ENCODE measurements at regions not wholly inside any gene's neighbourhood (a gene's known extent, or its start where the extent isn't known, plus 50 kb on each side); places are given as distances from the start of the nearest gene placed in this dataset.

GRCh38 chr4:127082986-127083385 lies 549.8 kb upstream of the INTU start:
- TF ChIP-seq JUND (IDR thresholded peaks at IDR 0.05; ENCODE audit: low read depth) = no peak
- DNase-seq (ENCODE audit: low read depth in 1 of 2, low spot score in 1 of 2) = no peak
- in situ Hi-C loops (cut with HindIII; ENCODE audit: low pct_unique_long_range_greater_than_20kb, low sequenced_read_pairs) = no loop called here

GRCh38 chr4:127084666-127085065 lies 548.1 kb upstream of the INTU start:
- in situ Hi-C loops (cut with HindIII; ENCODE audit: low pct_unique_long_range_greater_than_20kb, low sequenced_read_pairs) = no loop called here
- DNase-seq (ENCODE audit: low read depth in 1 of 2, low spot score in 1 of 2) = no peak
- TF ChIP-seq JUND (IDR thresholded peaks at IDR 0.05; ENCODE audit: low read depth) = no peak

GRCh38 chr4:127097061-127097460 lies 535.7 kb upstream of the INTU start:
- no peak for TF ChIP-seq JUND (IDR thresholded peaks at IDR 0.05; ENCODE audit: low read depth)
- in situ Hi-C loops (cut with HindIII; ENCODE audit: low pct_unique_long_range_greater_than_20kb, low sequenced_read_pairs) = no loop called here
- DNase-seq (ENCODE audit: low read depth in 1 of 2, low spot score in 1 of 2) = no peak

- no peak for TF ChIP-seq JUND (IDR thresholded peaks at IDR 0.05; ENCODE audit: low read depth)
- in situ Hi-C loops (cut with HindIII; ENCODE audit: low pct_unique_long_range_greater_than_20kb, low sequenced_read_pairs) = no loop called here
- no peak for DNase-seq (ENCODE audit: low read depth in 1 of 2, low spot score in 1 of 2)
These were observed 530.4 kb upstream of the INTU start for GRCh38 chr4:127102361-127102760.

- no peak for DNase-seq (ENCODE audit: low read depth in 1 of 2, low spot score in 1 of 2)
- no peak for TF ChIP-seq JUND (IDR thresholded peaks at IDR 0.05; ENCODE audit: low read depth)
- in situ Hi-C loops (cut with HindIII; ENCODE audit: low pct_unique_long_range_greater_than_20kb, low sequenced_read_pairs) = no loop called here
These were observed 529.1 kb upstream of the INTU start for GRCh38 chr4:127103681-127104115.

GRCh38 chr4:127113844-127114362 lies 518.9 kb upstream of the INTU start:
- DNase-seq (ENCODE audit: low read depth in 1 of 2, low spot score in 1 of 2) = no peak
- no peak for TF ChIP-seq JUND (IDR thresholded peaks at IDR 0.05; ENCODE audit: low read depth)
- in situ Hi-C loops (cut with HindIII; ENCODE audit: low pct_unique_long_range_greater_than_20kb, low sequenced_read_pairs) = no loop called here

- TF ChIP-seq JUND (IDR thresholded peaks at IDR 0.05; ENCODE audit: low read depth) = no peak
- in situ Hi-C loops (cut with HindIII; ENCODE audit: low pct_unique_long_range_greater_than_20kb, low sequenced_read_pairs) = no loop called here
- DNase-seq (ENCODE audit: low read depth in 1 of 2, low spot score in 1 of 2) = no peak
These were observed 514.1 kb upstream of the INTU start for GRCh38 chr4:127118681-127119080.

- in situ Hi-C loops (cut with HindIII; ENCODE audit: low pct_unique_long_range_greater_than_20kb, low sequenced_read_pairs) = no loop called here
These were observed 512.2 kb upstream of the INTU start for GRCh38 chr4:127120441-127121090.

GRCh38 chr4:127124919-127125318 lies 507.8 kb upstream of the INTU start:
- in situ Hi-C loops (cut with HindIII; ENCODE audit: low pct_unique_long_range_greater_than_20kb, low sequenced_read_pairs) = no loop called here
- no peak for TF ChIP-seq JUND (IDR thresholded peaks at IDR 0.05; ENCODE audit: low read depth)
- peak in 1 of 2 experiments; percentile 60 for DNase-seq (ENCODE audit: low read depth in 1 of 2, low spot score in 1 of 2)

More at GRCh38 chr4:127120441-127121090, 512.2 kb upstream of the INTU start:
- DNase-seq (ENCODE audit: low read depth in 1 of 2, low spot score in 1 of 2) = no peak
- no peak for TF ChIP-seq JUND (IDR thresholded peaks at IDR 0.05; ENCODE audit: low read depth)

GRCh38 chr4:127126718-127127117 lies 506.0 kb upstream of the INTU start:
- no peak for TF ChIP-seq JUND (IDR thresholded peaks at IDR 0.05; ENCODE audit: low read depth)
- no peak for DNase-seq (ENCODE audit: low read depth in 1 of 2, low spot score in 1 of 2)
- in situ Hi-C loops (cut with HindIII; ENCODE audit: low pct_unique_long_range_greater_than_20kb, low sequenced_read_pairs) = no loop called here

- no peak for TF ChIP-seq JUND (IDR thresholded peaks at IDR 0.05; ENCODE audit: low read depth)
- in situ Hi-C loops (cut with HindIII; ENCODE audit: low pct_unique_long_range_greater_than_20kb, low sequenced_read_pairs) = no loop called here
- no peak for DNase-seq (ENCODE audit: low read depth in 1 of 2, low spot score in 1 of 2)
These were observed 501.2 kb upstream of the INTU start for GRCh38 chr4:127131527-127131926.

GRCh38 chr4:127134490-127134889 lies 498.3 kb upstream of the INTU start:
- in situ Hi-C loops (cut with HindIII; ENCODE audit: low pct_unique_long_range_greater_than_20kb, low sequenced_read_pairs) = no loop called here
- no peak for DNase-seq (ENCODE audit: low read depth in 1 of 2, low spot score in 1 of 2)
- TF ChIP-seq JUND (IDR thresholded peaks at IDR 0.05; ENCODE audit: low read depth) = no peak

GRCh38 chr4:127138586-127138985 lies 494.2 kb upstream of the INTU start:
- DNase-seq (ENCODE audit: low read depth in 1 of 2, low spot score in 1 of 2) = no peak
- no peak for TF ChIP-seq JUND (IDR thresholded peaks at IDR 0.05; ENCODE audit: low read depth)
- in situ Hi-C loops (cut with HindIII; ENCODE audit: low pct_unique_long_range_greater_than_20kb, low sequenced_read_pairs) = no loop called here

- in situ Hi-C loops (cut with HindIII; ENCODE audit: low pct_unique_long_range_greater_than_20kb, low sequenced_read_pairs) = no loop called here
- TF ChIP-seq JUND (IDR thresholded peaks at IDR 0.05; ENCODE audit: low read depth) = no peak
- no peak for DNase-seq (ENCODE audit: low read depth in 1 of 2, low spot score in 1 of 2)
These were observed 492.9 kb upstream of the INTU start for GRCh38 chr4:127139788-127140286.
